PFSK-1 (cell line): ENCODE measurements at regions not wholly inside any gene's neighbourhood (a gene's known extent, or its start where the extent isn't known, plus 50 kb on each side); places are given as distances from the start of the nearest gene placed in this dataset.

Source experiments
- FOXP2 ChIP-seq: optimal IDR thresholded peaks from 2 replicates; pipeline ENCODE3; 2011; ENCODE audit warnings: borderline replicate concordance, control low read depth, inconsistent platforms; ENCODE audit not compliant: insufficient read depth; ENCODE audit errors: extremely low read length, extremely low read depth
- POLR2AphosphoS5 ChIP-seq: IDR thresholded peaks from 2 replicates; pipeline ENCODE4 v1.6.1; 2012; ENCODE audit warnings: low read depth, mild to moderate bottlenecking, control low read depth, low read length, moderate library complexity
- REST ChIP-seq, 2 experiments: IDR thresholded peaks; 2 replicates each; pipeline versions ENCODE4 v1.6.1 to v1.8.0; 2011 to 2012; ENCODE audit warnings: low read depth in 2 of 2, low read length in 2 of 2, control low read depth in 1 of 2, inconsistent platforms in 1 of 2, mild to moderate bottlenecking in 1 of 2, moderate library complexity in 1 of 2; ENCODE audit not compliant: insufficient read depth in 1 of 2
- SIN3A ChIP-seq: IDR thresholded peaks from 2 replicates; pipeline ENCODE4 v1.6.1; 2012; ENCODE audit warnings: mild to moderate bottlenecking, low read length, moderate library complexity, borderline replicate concordance; ENCODE audit not compliant: insufficient read depth
- TAF1 ChIP-seq: IDR thresholded peaks from 2 replicates; pipeline ENCODE4 v1.6.1; 2012; ENCODE audit warnings: low read length, control low read depth, borderline replicate concordance; ENCODE audit not compliant: insufficient read depth

- TF ChIP-seq REST (IDR thresholded peaks at IDR 0.05; ENCODE audit: insufficient read depth in 1 of 2, low read depth in 2 of 2, low read length in 2 of 2): no peak
Observed at GRCh38 chr9:109862452-109862851, 82.5 kb downstream of the PALM2AKAP2 start.

- no peak for TF ChIP-seq POLR2AphosphoS5
- TF ChIP-seq REST (IDR thresholded peaks at IDR 0.05; ENCODE audit: insufficient read depth in 1 of 2, low read depth in 2 of 2, low read length in 2 of 2): no peak
- no peak for TF ChIP-seq SIN3A
- no peak for TF ChIP-seq TAF1
- no peak for TF ChIP-seq FOXP2
Observed at GRCh38 chr9:109863961-109864360, 84.0 kb downstream of the PALM2AKAP2 start.

- TF ChIP-seq FOXP2: no peak
- no peak for TF ChIP-seq SIN3A
- TF ChIP-seq REST (IDR thresholded peaks at IDR 0.05; ENCODE audit: insufficient read depth in 1 of 2, low read depth in 2 of 2, low read length in 2 of 2): no peak
- no peak for TF ChIP-seq TAF1
Observed at GRCh38 chr9:109865521-109865920, 85.5 kb downstream of the PALM2AKAP2 start.

GRCh38 chr9:109868207-109868606, 88.2 kb downstream of the PALM2AKAP2 start:
- TF ChIP-seq SIN3A (no peak), FOXP2 (no peak), TAF1 (no peak), POLR2AphosphoS5 (no peak), REST (IDR thresholded peaks at IDR 0.05; ENCODE audit: insufficient read depth in 1 of 2, low read depth in 2 of 2, low read length in 2 of 2) (no peak)

- TF ChIP-seq TAF1: no peak
- TF ChIP-seq SIN3A: no peak
- no peak for TF ChIP-seq FOXP2
- TF ChIP-seq REST (IDR thresholded peaks at IDR 0.05; ENCODE audit: insufficient read depth in 1 of 2, low read depth in 2 of 2, low read length in 2 of 2): no peak
- no peak for TF ChIP-seq POLR2AphosphoS5
Observed at GRCh38 chr9:109868722-109869121, 88.7 kb downstream of the PALM2AKAP2 start.
